WTC11 (cell line): ENCODE measurements at regions not wholly inside any gene's neighbourhood (a gene's known extent, or its start where the extent isn't known, plus 50 kb on each side); places are given as distances from the start of the nearest gene placed in this dataset.

Experiments used
- ATAC-seq: fragments of 200-7000 bp; cut with Tn5 transposase; 2 replicates; pipeline ENCODE4 v1.10.0; 2021; ENCODE audit warnings: mild to moderate bottlenecking, moderate library complexity
- CTCF ChIA-PET: fragments of 300-600 bp; sonication (Branson Sonifier 250); formaldehyde crosslinking; loops from one replicate; lab custom pipeline; 2021; ENCODE audit warnings: antibody characterized with exemption; lab: Charles Lee
- POLR2A ChIA-PET: fragments of 350-600 bp; sonication (Branson Sonifier 250); formaldehyde crosslinking; loops from one replicate; lab custom pipeline; 2021; ENCODE audit warnings: antibody characterized with exemption; lab: Charles Lee
- DNase-seq: peaks from one replicate; pipeline ENCODE4 v3.0.0; 2021; ENCODE audit warnings: low spot score
- H3K27ac Mint-ChIP-seq: 2 replicates; pipeline ENCODE4 v1.8.0; 2021; ENCODE audit warnings: mixed read lengths
- H3K27me3 Mint-ChIP-seq: 2 replicates; pipeline ENCODE4 v1.8.0; 2021; ENCODE audit warnings: low read depth, mild to moderate bottlenecking, moderate library complexity, mixed read lengths
- H3K36me3 Mint-ChIP-seq: 2 replicates; pipeline ENCODE4 v1.8.0; 2021; ENCODE audit warnings: mixed read lengths
- H3K4me1 Mint-ChIP-seq: 2 replicates; pipeline ENCODE4 v1.8.0; 2022; ENCODE audit warnings: mixed read lengths
- H3K4me3 Mint-ChIP-seq: 2 replicates; pipeline ENCODE4 v1.8.0; 2021; ENCODE audit warnings: mild to moderate bottlenecking, moderate library complexity, mixed read lengths
- H3K9me3 Mint-ChIP-seq: 2 replicates; pipeline ENCODE4 v1.8.0; 2021; ENCODE audit warnings: mixed read lengths
- EMX1 ChIP-seq: fragments of 250-450 bp; sonication (Bioruptor Pico); IDR thresholded peaks from 2 replicates; pipeline ENCODE4 v1.8.0; 2021; ENCODE audit warnings: mild to moderate bottlenecking
- FOXK1 ChIP-seq: sonication (generic); formaldehyde crosslinking; IDR thresholded peaks from 2 replicates; pipeline ENCODE4 v1.8.0; 2022; ENCODE audit warnings: mild to moderate bottlenecking, moderate library complexity, missing genetic modification reagents
- FOXP4 ChIP-seq: sonication (generic); formaldehyde crosslinking; IDR thresholded peaks from 2 replicates; pipeline ENCODE4 v1.8.0; 2022; ENCODE audit warnings: mild to moderate bottlenecking, missing genetic modification reagents
- JUN ChIP-seq: sonication (generic); formaldehyde crosslinking; IDR thresholded peaks from 2 replicates; pipeline ENCODE4 v1.8.0; 2023; ENCODE audit warnings: mild to moderate bottlenecking, missing genetic modification reagents
- NFE2L1 ChIP-seq: sonication (generic); formaldehyde crosslinking; IDR thresholded peaks from 2 replicates; pipeline ENCODE4 v1.8.1; 2023; ENCODE audit warnings: missing genetic modification reagents
- NR2C2 ChIP-seq: sonication (generic); formaldehyde crosslinking; IDR thresholded peaks from 2 replicates; pipeline ENCODE4 v1.8.0; 2022; ENCODE audit warnings: mild to moderate bottlenecking, missing genetic modification reagents
- RORB ChIP-seq: fragments of 250-450 bp; sonication (Bioruptor Pico); IDR thresholded peaks from 2 replicates; pipeline ENCODE4 v1.9.0; 2021; ENCODE audit warnings: mild to moderate bottlenecking
- TCF7 ChIP-seq: sonication (generic); formaldehyde crosslinking; IDR thresholded peaks from 2 replicates; pipeline ENCODE4 v1.8.0; 2022; ENCODE audit warnings: mild to moderate bottlenecking, low read depth, missing genetic modification reagents, moderate library complexity
- TEAD1 ChIP-seq: sonication (generic); formaldehyde crosslinking; IDR thresholded peaks from 2 replicates; pipeline ENCODE4 v1.8.0; 2022; ENCODE audit warnings: mild to moderate bottlenecking, missing genetic modification reagents
- ZBTB43 ChIP-seq: sonication (generic); formaldehyde crosslinking; IDR thresholded peaks from 2 replicates; pipeline ENCODE4 v1.8.1; 2023; ENCODE audit warnings: mild to moderate bottlenecking, missing genetic modification reagents
- ZNF138 ChIP-seq: sonication (generic); formaldehyde crosslinking; conservative IDR thresholded peaks from 2 replicates; pipeline ENCODE4 v1.8.1; 2022; ENCODE audit warnings: mild to moderate bottlenecking, moderate library complexity, missing genetic modification reagents
- ZNF219 ChIP-seq: sonication (generic); formaldehyde crosslinking; IDR thresholded peaks from 2 replicates; pipeline ENCODE4 v1.8.0; 2023; ENCODE audit warnings: missing genetic modification reagents, mild to moderate bottlenecking, borderline replicate concordance
- TF ChIP-seq, protein P1 (sequence below): sonication (generic); formaldehyde crosslinking; IDR thresholded peaks from 2 replicates; pipeline ENCODE4 v1.8.0; 2022; ENCODE audit warnings: mild to moderate bottlenecking, missing genetic modification reagents
- TF ChIP-seq, protein P2 (sequence below): fragments of 200-600 bp; IDR thresholded peaks from 2 replicates; pipeline ENCODE4 v1.8.0; 2022; ENCODE audit warnings: antibody characterized with exemption
- TF ChIP-seq, protein P3 (sequence below): sonication (generic); formaldehyde crosslinking; conservative IDR thresholded peaks from 2 replicates; pipeline ENCODE4 v1.8.1; 2022; ENCODE audit warnings: mild to moderate bottlenecking, missing genetic modification reagents

- no peaks in the 10 kb centered on the region for H3K36me3 Mint-ChIP-seq
- H3K27me3 Mint-ChIP-seq = no peaks in the 10 kb centered on the region; the same call in 1 of the 2 replicates
- no peak overlapping the region for H3K4me3 Mint-ChIP-seq
- DNase-seq = no peak
- no peak for ATAC-seq
- ChIA-PET CTCF (no interaction called here), POLR2A (no interaction called here)
- H3K27ac Mint-ChIP-seq = no peak overlapping the region
- H3K9me3 Mint-ChIP-seq = peaks cover 6% of the 10 kb centered on the region; the same call in 1 of the 2 replicates
- no peak for TF ChIP-seq ZNF138
- TF ChIP-seq TCF7 (CRISPR knock-in tag) = no peak
- TF ChIP-seq, protein P1, sequence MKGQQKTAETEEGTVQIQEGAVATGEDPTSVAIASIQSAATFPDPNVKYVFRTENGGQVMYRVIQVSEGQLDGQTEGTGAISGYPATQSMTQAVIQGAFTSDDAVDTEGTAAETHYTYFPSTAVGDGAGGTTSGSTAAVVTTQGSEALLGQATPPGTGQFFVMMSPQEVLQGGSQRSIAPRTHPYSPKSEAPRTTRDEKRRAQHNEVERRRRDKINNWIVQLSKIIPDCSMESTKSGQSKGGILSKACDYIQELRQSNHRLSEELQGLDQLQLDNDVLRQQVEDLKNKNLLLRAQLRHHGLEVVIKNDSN (CRISPR knock-in tag) = no peak
- no peak for TF ChIP-seq ZNF219 (CRISPR knock-in tag)
- no peaks in the 10 kb centered on the region for H3K4me1 Mint-ChIP-seq
Observed at GRCh38 chr22:47839595-47840227, 1077.3 kb downstream of the TBC1D22A start.

GRCh38 chr22:47837703-47838102, 1075.3 kb downstream of the TBC1D22A start:
- ChIA-PET CTCF (interaction anchor here (0.6 to 1.0 kb wide), 11 partner anchors 13 to 657 kb away, joined by 3 to 4 read pairs (median 3); no protein-coding TSS in a partner anchor), POLR2A (no interaction called here)
- no peak overlapping the region for H3K27ac Mint-ChIP-seq
- DNase-seq (peak; percentile 53), ATAC-seq (peak; percentile 56)
- H3K36me3 Mint-ChIP-seq = no peaks in the 10 kb centered on the region
- TF ChIP-seq NR2C2 (CRISPR knock-in tag) = no peak
- TF ChIP-seq, protein P2, sequence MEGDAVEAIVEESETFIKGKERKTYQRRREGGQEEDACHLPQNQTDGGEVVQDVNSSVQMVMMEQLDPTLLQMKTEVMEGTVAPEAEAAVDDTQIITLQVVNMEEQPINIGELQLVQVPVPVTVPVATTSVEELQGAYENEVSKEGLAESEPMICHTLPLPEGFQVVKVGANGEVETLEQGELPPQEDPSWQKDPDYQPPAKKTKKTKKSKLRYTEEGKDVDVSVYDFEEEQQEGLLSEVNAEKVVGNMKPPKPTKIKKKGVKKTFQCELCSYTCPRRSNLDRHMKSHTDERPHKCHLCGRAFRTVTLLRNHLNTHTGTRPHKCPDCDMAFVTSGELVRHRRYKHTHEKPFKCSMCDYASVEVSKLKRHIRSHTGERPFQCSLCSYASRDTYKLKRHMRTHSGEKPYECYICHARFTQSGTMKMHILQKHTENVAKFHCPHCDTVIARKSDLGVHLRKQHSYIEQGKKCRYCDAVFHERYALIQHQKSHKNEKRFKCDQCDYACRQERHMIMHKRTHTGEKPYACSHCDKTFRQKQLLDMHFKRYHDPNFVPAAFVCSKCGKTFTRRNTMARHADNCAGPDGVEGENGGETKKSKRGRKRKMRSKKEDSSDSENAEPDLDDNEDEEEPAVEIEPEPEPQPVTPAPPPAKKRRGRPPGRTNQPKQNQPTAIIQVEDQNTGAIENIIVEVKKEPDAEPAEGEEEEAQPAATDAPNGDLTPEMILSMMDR = peak; percentile 58
- no peak overlapping the region for H3K4me3 Mint-ChIP-seq
- H3K27me3 Mint-ChIP-seq = no peaks in the 10 kb centered on the region; the same call in 1 of the 2 replicates
- no peaks in the 10 kb centered on the region for H3K4me1 Mint-ChIP-seq
- peaks cover 15% of the 10 kb centered on the region; the same call in 1 of the 2 replicates for H3K9me3 Mint-ChIP-seq

GRCh38 chr22:47836957-47837356, 1074.5 kb downstream of the TBC1D22A start:
- Mint-ChIP-seq H3K4me1 (no peaks in the 10 kb centered on the region), H3K27ac (no peak overlapping the region), H3K9me3 (peaks cover 17% of the 10 kb centered on the region; the same call in 1 of the 2 replicates), H3K4me3 (no peak overlapping the region), H3K27me3 (no peaks in the 10 kb centered on the region)
- ATAC-seq = no peak
- POLR2A ChIA-PET = no interaction called here
- CTCF ChIA-PET = interaction anchor here (0.5 kb wide), 1 partner anchor 203 kb away, joined by 4 read pairs; no protein-coding TSS in a partner anchor
- TF ChIP-seq, protein P3, sequence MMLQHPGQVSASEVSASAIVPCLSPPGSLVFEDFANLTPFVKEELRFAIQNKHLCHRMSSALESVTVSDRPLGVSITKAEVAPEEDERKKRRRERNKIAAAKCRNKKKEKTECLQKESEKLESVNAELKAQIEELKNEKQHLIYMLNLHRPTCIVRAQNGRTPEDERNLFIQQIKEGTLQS (CRISPR knock-in tag) = no peak
- TF ChIP-seq ZNF219 (CRISPR knock-in tag) (no peak), FOXP4 (CRISPR knock-in tag) (no peak), FOXK1 (no peak), ZBTB43 (CRISPR knock-in tag) (no peak), EMX1 (no peak), TEAD1 (CRISPR knock-in tag) (no peak), NFE2L1 (CRISPR knock-in tag) (no peak), RORB (CRISPR knock-in tag) (no peak), JUN (CRISPR knock-in tag) (no peak)
- TF ChIP-seq, all 79 proteins: peak for 0
- H3K36me3 Mint-ChIP-seq = no peaks in the 10 kb centered on the region
- no peak for DNase-seq
